MG63 (cell line): ENCODE measurements at regions not wholly inside any gene's neighbourhood (a gene's known extent, or its start where the extent isn't known, plus 50 kb on each side); places are given as distances from the start of the nearest gene placed in this dataset.

Source experiments
- DNase-seq: peaks from one replicate; pipeline ENCODE4 v3.0.0-alpha.2; 2020
- H3K27me3 ChIP-seq: fragments of 250-450 bp; sonication (Bioruptor Pico); 2 replicates; pipeline ENCODE4 v1.5.1; 2020; ENCODE audit warnings: mild to moderate bottlenecking, moderate library complexity
- H3K36me3 ChIP-seq: fragments of 250-450 bp; sonication (Bioruptor Pico); 2 replicates; pipeline ENCODE4 v1.5.1; 2020; ENCODE audit warnings: mild to moderate bottlenecking, moderate library complexity
- H3K4me3 ChIP-seq: fragments of 250-450 bp; sonication (Bioruptor Pico); 2 replicates; pipeline ENCODE4 v1.5.1; 2020; ENCODE audit warnings: mild to moderate bottlenecking, moderate library complexity
- H3K9me3 ChIP-seq: fragments of 250-450 bp; sonication (Bioruptor Pico); 2 replicates; pipeline ENCODE4 v1.5.1; 2020; ENCODE audit warnings: mild to moderate bottlenecking, moderate library complexity

GRCh38 chr5:53817183-53817582, 256.7 kb downstream of the NDUFS4 start:
- H3K27me3 ChIP-seq: no peaks in the 10 kb centered on the region
- no peak for DNase-seq
- H3K4me3 ChIP-seq: no peak overlapping the region
- no peaks in the 10 kb centered on the region for H3K36me3 ChIP-seq
- no peaks in the 10 kb centered on the region for H3K9me3 ChIP-seq

GRCh38 chr5:53819482-53819881, 259.0 kb downstream of the NDUFS4 start:
- Histone ChIP-seq H3K9me3 (no peaks in the 10 kb centered on the region), H3K4me3 (no peak overlapping the region), H3K36me3 (no peaks in the 10 kb centered on the region), H3K27me3 (no peaks in the 10 kb centered on the region)
- DNase-seq: no peak

GRCh38 chr5:53820119-53820801, 259.8 kb downstream of the NDUFS4 start:
- H3K36me3 ChIP-seq: no peaks in the 10 kb centered on the region
- H3K4me3 ChIP-seq: no peak overlapping the region
- DNase-seq: no peak
- no peaks in the 10 kb centered on the region for H3K27me3 ChIP-seq
- H3K9me3 ChIP-seq: no peaks in the 10 kb centered on the region

GRCh38 chr5:53820802-53821171, 260.3 kb downstream of the NDUFS4 start:
- no peak overlapping the region for H3K4me3 ChIP-seq
- H3K9me3 ChIP-seq: no peaks in the 10 kb centered on the region
- H3K36me3 ChIP-seq: no peaks in the 10 kb centered on the region
- no peak for DNase-seq
- no peaks in the 10 kb centered on the region for H3K27me3 ChIP-seq

GRCh38 chr5:53825016-53825415, 264.6 kb downstream of the NDUFS4 start:
- Histone ChIP-seq H3K36me3 (no peaks in the 10 kb centered on the region), H3K9me3 (no peaks in the 10 kb centered on the region), H3K4me3 (no peak overlapping the region), H3K27me3 (no peaks in the 10 kb centered on the region)
- DNase-seq: no peak

GRCh38 chr5:53825926-53826325, 265.5 kb downstream of the NDUFS4 start:
- Histone ChIP-seq H3K36me3 (no peaks in the 10 kb centered on the region), H3K4me3 (no peak overlapping the region), H3K27me3 (no peaks in the 10 kb centered on the region), H3K9me3 (no peaks in the 10 kb centered on the region; the same call in 1 of the 2 replicates)
- DNase-seq: no peak

GRCh38 chr5:53826504-53826903, 266.1 kb downstream of the NDUFS4 start:
- DNase-seq: no peak
- Histone ChIP-seq H3K9me3 (no peaks in the 10 kb centered on the region; the same call in 1 of the 2 replicates), H3K4me3 (no peak overlapping the region), H3K36me3 (no peaks in the 10 kb centered on the region), H3K27me3 (no peaks in the 10 kb centered on the region)

- Histone ChIP-seq H3K27me3 (no peaks in the 10 kb centered on the region), H3K9me3 (no peaks in the 10 kb centered on the region; the same call in 1 of the 2 replicates), H3K36me3 (no peaks in the 10 kb centered on the region), H3K4me3 (no peak overlapping the region)
- DNase-seq: no peak
Measured at GRCh38 chr5:53827211-53827651, 266.8 kb downstream of the NDUFS4 start.

- Histone ChIP-seq H3K27me3 (no peaks in the 10 kb centered on the region), H3K4me3 (no peak overlapping the region), H3K36me3 (no peaks in the 10 kb centered on the region), H3K9me3 (no peaks in the 10 kb centered on the region; the same call in 1 of the 2 replicates)
- no peak for DNase-seq
Measured at GRCh38 chr5:53831496-53831895, 271.1 kb downstream of the NDUFS4 start.
